Prostate gland (tissue), 2 donors: ENCODE measurements at regions not wholly inside any gene's neighbourhood (a gene's known extent, or its start where the extent isn't known, plus 50 kb on each side); places are given as distances from the start of the nearest gene placed in this dataset.

Experiments
- POLR2A ChIP-seq: fragments of 450-650 bp; IDR thresholded peaks from one replicate; pipeline ENCODE4 v1.6.1; 2016; ENCODE audit warnings: antibody characterized with exemption, mild to moderate bottlenecking
- POLR2AphosphoS5 ChIP-seq: sonication (generic); formaldehyde crosslinking; IDR thresholded peaks from one replicate; pipeline ENCODE4 v1.6.1; 2017; ENCODE audit warnings: antibody characterized with exemption
- TF ChIP-seq, protein P1 (sequence below), 4 experiments: fragments of 200-600 bp in 2 of 4; fragments of 450-650 bp in 2 of 4; sonication (generic) in 2 of 4; IDR thresholded peaks; 1 replicate in 3 of 4; 2 replicates in 1 of 4; pipeline ENCODE4 v1.5.1; 2016 to 2019; ENCODE audit warnings: antibody characterized with exemption in 4 of 4, mild to moderate bottlenecking in 2 of 4, moderate library complexity in 2 of 4

DNA sequence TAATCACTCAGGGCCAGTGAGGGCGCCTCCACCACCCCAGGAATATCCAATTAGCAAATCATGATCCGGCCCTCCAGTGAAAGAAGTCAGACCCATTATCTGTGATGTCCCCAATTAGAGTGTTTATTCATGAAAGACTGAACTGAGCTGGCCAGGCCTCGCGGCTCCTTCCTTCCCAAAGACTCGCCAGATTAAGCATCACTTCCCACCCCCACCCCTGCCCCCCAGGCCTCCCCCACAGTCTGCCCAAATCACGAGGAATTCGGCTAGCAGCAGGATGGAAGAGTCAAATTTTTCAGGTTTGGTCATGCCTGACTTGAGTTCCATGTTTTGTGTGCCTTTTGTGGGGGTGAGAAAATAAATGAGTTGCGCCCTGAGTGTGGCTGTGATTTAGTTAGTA is 298.4 kb upstream of the SALL1 start:
- TF ChIP-seq, protein P1, sequence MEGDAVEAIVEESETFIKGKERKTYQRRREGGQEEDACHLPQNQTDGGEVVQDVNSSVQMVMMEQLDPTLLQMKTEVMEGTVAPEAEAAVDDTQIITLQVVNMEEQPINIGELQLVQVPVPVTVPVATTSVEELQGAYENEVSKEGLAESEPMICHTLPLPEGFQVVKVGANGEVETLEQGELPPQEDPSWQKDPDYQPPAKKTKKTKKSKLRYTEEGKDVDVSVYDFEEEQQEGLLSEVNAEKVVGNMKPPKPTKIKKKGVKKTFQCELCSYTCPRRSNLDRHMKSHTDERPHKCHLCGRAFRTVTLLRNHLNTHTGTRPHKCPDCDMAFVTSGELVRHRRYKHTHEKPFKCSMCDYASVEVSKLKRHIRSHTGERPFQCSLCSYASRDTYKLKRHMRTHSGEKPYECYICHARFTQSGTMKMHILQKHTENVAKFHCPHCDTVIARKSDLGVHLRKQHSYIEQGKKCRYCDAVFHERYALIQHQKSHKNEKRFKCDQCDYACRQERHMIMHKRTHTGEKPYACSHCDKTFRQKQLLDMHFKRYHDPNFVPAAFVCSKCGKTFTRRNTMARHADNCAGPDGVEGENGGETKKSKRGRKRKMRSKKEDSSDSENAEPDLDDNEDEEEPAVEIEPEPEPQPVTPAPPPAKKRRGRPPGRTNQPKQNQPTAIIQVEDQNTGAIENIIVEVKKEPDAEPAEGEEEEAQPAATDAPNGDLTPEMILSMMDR (IDR thresholded peaks at IDR 0.05), result no peak
- no peak for TF ChIP-seq POLR2A
- no peak for TF ChIP-seq POLR2AphosphoS5
